ENCODE measurements at regions not wholly inside any gene's neighbourhood (a gene's known extent, or its start where the extent isn't known, plus 50 kb on each side); places are given as distances from the start of the nearest gene placed in this dataset.

DNA sequence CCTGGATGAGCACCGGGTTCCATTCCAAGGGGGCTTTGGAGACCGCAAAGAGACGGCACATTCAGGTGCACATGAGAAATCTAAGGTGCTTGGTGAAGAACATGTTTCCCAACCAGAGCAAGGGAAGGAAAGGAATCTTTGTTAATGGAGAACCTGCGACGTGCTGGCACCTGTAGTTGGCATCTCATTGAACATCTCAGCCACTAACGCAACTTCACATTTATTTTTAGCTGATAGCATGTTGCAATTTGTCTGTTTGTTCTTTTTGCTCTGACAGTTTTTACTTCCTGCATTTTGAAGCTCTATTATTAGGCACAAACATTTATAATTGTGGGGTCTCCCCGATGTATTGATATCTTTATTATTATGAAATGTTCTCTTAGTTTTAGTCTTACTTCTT lies 316.7 kb downstream of the TCERG1L start:
- Histone ChIP-seq H3K4me3 (ENCODE audit: low read length) (no peak overlapping the region), H3K4me2 (ENCODE audit: low read length) (no peak overlapping the region), H3K27me3 (ENCODE audit: low read depth, low read length) (no peaks in the 10 kb centered on the region), H3K79me2 (ENCODE audit: low read length) (no peaks in the 10 kb centered on the region), H3K9ac (ENCODE audit: low read length) (no peak overlapping the region), H3K36me3 (replicated peaks; ENCODE audit: low read depth, low read length) (no peaks in the 10 kb centered on the region), H3K9me3 (ENCODE audit: insufficient read depth, low read length) (no peaks in the 10 kb centered on the region), H3K4me1 (ENCODE audit: low read length) (no peaks in the 10 kb centered on the region), H2AFZ (ENCODE audit: low read depth, low read length) (no peak overlapping the region), H4K20me1 (ENCODE audit: insufficient read depth, low read length) (no peaks in the 10 kb centered on the region), H3K27ac (ENCODE audit: low read length) (no peak overlapping the region)
- TF ChIP-seq, protein P1, sequence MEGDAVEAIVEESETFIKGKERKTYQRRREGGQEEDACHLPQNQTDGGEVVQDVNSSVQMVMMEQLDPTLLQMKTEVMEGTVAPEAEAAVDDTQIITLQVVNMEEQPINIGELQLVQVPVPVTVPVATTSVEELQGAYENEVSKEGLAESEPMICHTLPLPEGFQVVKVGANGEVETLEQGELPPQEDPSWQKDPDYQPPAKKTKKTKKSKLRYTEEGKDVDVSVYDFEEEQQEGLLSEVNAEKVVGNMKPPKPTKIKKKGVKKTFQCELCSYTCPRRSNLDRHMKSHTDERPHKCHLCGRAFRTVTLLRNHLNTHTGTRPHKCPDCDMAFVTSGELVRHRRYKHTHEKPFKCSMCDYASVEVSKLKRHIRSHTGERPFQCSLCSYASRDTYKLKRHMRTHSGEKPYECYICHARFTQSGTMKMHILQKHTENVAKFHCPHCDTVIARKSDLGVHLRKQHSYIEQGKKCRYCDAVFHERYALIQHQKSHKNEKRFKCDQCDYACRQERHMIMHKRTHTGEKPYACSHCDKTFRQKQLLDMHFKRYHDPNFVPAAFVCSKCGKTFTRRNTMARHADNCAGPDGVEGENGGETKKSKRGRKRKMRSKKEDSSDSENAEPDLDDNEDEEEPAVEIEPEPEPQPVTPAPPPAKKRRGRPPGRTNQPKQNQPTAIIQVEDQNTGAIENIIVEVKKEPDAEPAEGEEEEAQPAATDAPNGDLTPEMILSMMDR (IDR thresholded peaks at IDR 0.05; ENCODE audit: low read depth, low read length): no peak
- no peak for TF ChIP-seq EZH2phosphoT487 (IDR thresholded peaks at IDR 0.05; ENCODE audit: low read depth)

DNA sequence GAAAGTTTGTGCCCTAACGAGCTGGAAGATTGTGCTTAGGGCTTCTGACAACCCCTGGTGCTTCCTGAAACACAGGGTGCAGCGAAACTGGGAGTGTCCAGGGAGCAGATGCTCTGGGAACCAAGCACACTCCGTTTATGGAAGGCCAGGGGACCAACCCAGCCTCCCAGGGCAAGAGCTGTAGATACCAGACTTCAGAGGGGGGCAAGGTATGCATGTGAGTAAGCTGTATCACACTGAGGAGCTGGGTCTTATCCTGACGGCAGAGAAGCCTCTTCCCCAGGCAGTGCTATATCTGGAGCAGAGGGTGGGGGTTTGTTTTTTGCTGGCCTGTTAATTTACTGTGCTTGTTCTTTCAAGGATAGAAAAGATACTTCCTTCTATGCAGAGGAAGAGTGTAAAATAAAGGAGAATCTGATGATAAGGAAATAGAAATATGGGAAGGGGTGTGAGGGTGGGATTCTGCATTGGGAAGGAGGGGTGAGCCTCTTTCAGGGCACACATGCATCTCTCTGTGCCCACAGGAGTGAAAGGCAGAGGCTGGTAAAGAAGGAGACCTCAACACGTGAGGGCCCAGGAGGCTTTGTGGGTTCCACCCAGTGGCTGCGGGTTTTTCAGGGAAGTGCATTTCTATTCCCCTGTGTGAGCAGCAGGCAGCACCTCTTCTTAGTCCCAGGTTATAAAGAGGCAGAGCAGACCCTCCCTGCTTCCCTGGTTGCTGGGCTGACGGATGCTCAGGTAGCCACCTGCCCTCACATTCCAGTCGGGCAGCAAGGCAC lies 314.1 kb downstream of the TCERG1L start:
- H4K20me1 ChIP-seq (ENCODE audit: insufficient read depth, low read length): no peaks in the 10 kb centered on the region
- H3K79me2 ChIP-seq (ENCODE audit: low read length): no peaks in the 10 kb centered on the region
- H3K9ac ChIP-seq (ENCODE audit: low read length): no peak overlapping the region
- H3K4me1 ChIP-seq (ENCODE audit: low read length): no peaks in the 10 kb centered on the region
- no peaks in the 10 kb centered on the region for H3K9me3 ChIP-seq (ENCODE audit: insufficient read depth, low read length)
- TF ChIP-seq, protein P1 (IDR thresholded peaks at IDR 0.05; ENCODE audit: low read depth, low read length): no peak
- TF ChIP-seq EZH2phosphoT487 (IDR thresholded peaks at IDR 0.05; ENCODE audit: low read depth): no peak
- H3K27ac ChIP-seq (ENCODE audit: low read length): no peak overlapping the region
- no peaks in the 10 kb centered on the region for H3K36me3 ChIP-seq (replicated peaks; ENCODE audit: low read depth, low read length)
- no peak overlapping the region for H3K4me2 ChIP-seq (ENCODE audit: low read length)
- H3K27me3 ChIP-seq (ENCODE audit: low read depth, low read length): no peaks in the 10 kb centered on the region
- H3K4me3 ChIP-seq (ENCODE audit: low read length): no peak overlapping the region
- no peak overlapping the region for H2AFZ ChIP-seq (ENCODE audit: low read depth, low read length)

DNA sequence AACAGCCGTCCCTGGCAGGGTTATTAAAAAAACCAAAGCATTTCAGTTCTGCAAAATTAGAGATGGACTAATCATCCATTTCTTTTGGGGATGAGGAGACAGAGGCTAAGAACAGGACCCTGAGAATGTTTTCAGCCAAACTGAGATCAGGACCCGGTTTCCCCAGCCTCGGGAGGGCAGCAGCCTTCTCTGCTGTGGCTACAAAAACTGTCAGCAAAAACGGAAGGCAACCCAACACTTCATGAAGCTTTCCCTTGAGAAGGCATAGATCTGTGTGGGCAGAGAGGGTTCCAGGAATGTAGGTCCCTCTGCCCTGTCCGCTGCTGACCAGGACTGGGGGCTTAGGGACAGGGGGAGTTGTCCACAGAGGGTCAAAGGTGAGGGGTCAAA lies 313.5 kb downstream of the TCERG1L start:
- no peak for TF ChIP-seq EZH2phosphoT487 (IDR thresholded peaks at IDR 0.05; ENCODE audit: low read depth)
- TF ChIP-seq, protein P1 (IDR thresholded peaks at IDR 0.05; ENCODE audit: low read depth, low read length): no peak

DNA sequence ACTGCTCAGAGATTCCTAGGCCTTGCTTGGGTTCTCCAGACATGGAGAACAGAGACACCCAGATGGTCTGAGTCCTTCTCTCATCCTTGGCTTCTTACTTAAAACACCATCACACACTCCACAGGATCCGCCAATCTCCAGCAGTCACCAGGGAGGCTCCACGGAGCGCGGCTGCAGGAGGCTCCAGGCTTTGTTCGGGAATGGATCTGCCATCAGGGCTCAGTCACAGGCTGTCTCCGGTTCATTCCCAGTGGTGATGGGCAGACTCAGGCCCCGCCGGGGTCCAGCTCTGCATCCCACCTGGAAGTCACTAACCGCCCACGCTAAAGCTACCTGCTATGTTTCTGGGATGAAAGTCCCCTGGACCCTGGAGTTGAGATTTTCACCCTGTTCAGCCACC lies 312.9 kb downstream of the TCERG1L start:
- Histone ChIP-seq H4K20me1 (ENCODE audit: insufficient read depth, low read length) (no peaks in the 10 kb centered on the region), H3K4me2 (ENCODE audit: low read length) (no peak overlapping the region), H3K36me3 (replicated peaks; ENCODE audit: low read depth, low read length) (no peaks in the 10 kb centered on the region), H3K27ac (ENCODE audit: low read length) (no peak overlapping the region), H3K79me2 (ENCODE audit: low read length) (no peaks in the 10 kb centered on the region), H3K9ac (ENCODE audit: low read length) (no peak overlapping the region), H3K4me1 (ENCODE audit: low read length) (no peaks in the 10 kb centered on the region), H2AFZ (ENCODE audit: low read depth, low read length) (no peak overlapping the region), H3K4me3 (ENCODE audit: low read length) (no peak overlapping the region), H3K9me3 (ENCODE audit: insufficient read depth, low read length) (no peaks in the 10 kb centered on the region), H3K27me3 (ENCODE audit: low read depth, low read length) (no peaks in the 10 kb centered on the region)
- TF ChIP-seq EZH2phosphoT487 (IDR thresholded peaks at IDR 0.05; ENCODE audit: low read depth): no peak
- TF ChIP-seq, protein P1 (IDR thresholded peaks at IDR 0.05; ENCODE audit: low read depth, low read length): no peak

More for the DNA sequence above, 313.5 kb downstream of the TCERG1L start:
- H3K4me2 ChIP-seq (ENCODE audit: low read length): no peak overlapping the region
- no peaks in the 10 kb centered on the region for H4K20me1 ChIP-seq (ENCODE audit: insufficient read depth, low read length)
- H3K27ac ChIP-seq (ENCODE audit: low read length): no peak overlapping the region
- H3K4me1 ChIP-seq (ENCODE audit: low read length): no peaks in the 10 kb centered on the region
- H3K9me3 ChIP-seq (ENCODE audit: insufficient read depth, low read length): no peaks in the 10 kb centered on the region
- H3K36me3 ChIP-seq (replicated peaks; ENCODE audit: low read depth, low read length): no peaks in the 10 kb centered on the region
- H3K9ac ChIP-seq (ENCODE audit: low read length): no peak overlapping the region
- no peaks in the 10 kb centered on the region for H3K79me2 ChIP-seq (ENCODE audit: low read length)
- H3K4me3 ChIP-seq (ENCODE audit: low read length): no peak overlapping the region
- no peak overlapping the region for H2AFZ ChIP-seq (ENCODE audit: low read depth, low read length)
- no peaks in the 10 kb centered on the region for H3K27me3 ChIP-seq (ENCODE audit: low read depth, low read length)

All from OCI-LY3 (cell line).